B cell (primary cell): ENCODE measurements at regions not wholly inside any gene's neighbourhood (a gene's known extent, or its start where the extent isn't known, plus 50 kb on each side); places are given as distances from the start of the nearest gene placed in this dataset.

Source experiments
- EZH2 ChIP-seq: IDR thresholded peaks from 2 replicates; pipeline ENCODE4 v1.6.1; 2012; ENCODE audit warnings: borderline replicate concordance, low read depth, mild to moderate bottlenecking, moderate library complexity, low read length; ENCODE audit not compliant: insufficient read depth, poor library complexity, severe bottlenecking
- TF ChIP-seq, protein P1 (sequence below): fragments of 200-600 bp; IDR thresholded peaks from one replicate; pipeline ENCODE4 v1.8.0; 2022; ENCODE audit warnings: antibody characterized with exemption, mild to moderate bottlenecking

DNA sequence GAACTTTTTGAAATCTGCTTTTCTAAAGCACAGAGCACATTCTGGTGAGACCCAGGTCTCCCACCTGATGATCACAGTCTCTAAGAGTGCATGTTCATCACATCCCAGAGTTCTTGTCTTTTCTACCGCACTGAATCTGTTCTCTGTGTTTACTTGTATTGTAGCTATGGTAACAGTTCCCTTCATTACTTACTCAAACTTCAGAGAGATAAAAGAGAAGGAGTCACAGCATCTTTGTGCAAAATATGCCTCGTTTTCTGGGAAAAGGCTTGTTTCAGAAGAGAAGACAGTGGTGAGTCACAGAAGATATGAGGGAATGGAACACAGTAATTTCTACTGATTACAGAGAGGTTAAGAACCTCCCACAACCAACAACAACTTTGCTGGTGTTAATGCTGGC, 580.6 kb downstream of the PLA2G4A start:
- TF ChIP-seq, protein P1, sequence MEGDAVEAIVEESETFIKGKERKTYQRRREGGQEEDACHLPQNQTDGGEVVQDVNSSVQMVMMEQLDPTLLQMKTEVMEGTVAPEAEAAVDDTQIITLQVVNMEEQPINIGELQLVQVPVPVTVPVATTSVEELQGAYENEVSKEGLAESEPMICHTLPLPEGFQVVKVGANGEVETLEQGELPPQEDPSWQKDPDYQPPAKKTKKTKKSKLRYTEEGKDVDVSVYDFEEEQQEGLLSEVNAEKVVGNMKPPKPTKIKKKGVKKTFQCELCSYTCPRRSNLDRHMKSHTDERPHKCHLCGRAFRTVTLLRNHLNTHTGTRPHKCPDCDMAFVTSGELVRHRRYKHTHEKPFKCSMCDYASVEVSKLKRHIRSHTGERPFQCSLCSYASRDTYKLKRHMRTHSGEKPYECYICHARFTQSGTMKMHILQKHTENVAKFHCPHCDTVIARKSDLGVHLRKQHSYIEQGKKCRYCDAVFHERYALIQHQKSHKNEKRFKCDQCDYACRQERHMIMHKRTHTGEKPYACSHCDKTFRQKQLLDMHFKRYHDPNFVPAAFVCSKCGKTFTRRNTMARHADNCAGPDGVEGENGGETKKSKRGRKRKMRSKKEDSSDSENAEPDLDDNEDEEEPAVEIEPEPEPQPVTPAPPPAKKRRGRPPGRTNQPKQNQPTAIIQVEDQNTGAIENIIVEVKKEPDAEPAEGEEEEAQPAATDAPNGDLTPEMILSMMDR, result no peak
- no peak for TF ChIP-seq EZH2
